ENCODE measurements at regions not wholly inside any gene's neighbourhood (a gene's known extent, or its start where the extent isn't known, plus 50 kb on each side); places are given as distances from the start of the nearest gene placed in this dataset.
A peak's percentile ranks its signal among the peaks of the same experiment; 100 is the strongest.

GRCh38 chr12:107374161-107374840 lies 281.0 kb upstream of the CRY1 start:
- POLR2A ChIA-PET (ENCODE audit: low non-redundant PET): no interaction called here
- no peaks in the 10 kb centered on the region for H3K27me3 ChIP-seq (replicated peaks; ENCODE audit: insufficient read depth, low read depth, low read length, poor library complexity)
- CTCF ChIA-PET: interaction anchor here (0.6 kb wide), 1 partner anchor 27 kb away, joined by 8 read pairs; no protein-coding TSS in a partner anchor
- TF ChIP-seq CTCF (conservative IDR thresholded peaks at IDR 0.05; ENCODE audit: low read depth, low read length) (no peak), EZH2 (IDR thresholded peaks at IDR 0.05; ENCODE audit: borderline replicate concordance, low read depth, low read length, poor library complexity, severe bottlenecking) (no peak)
- H3K36me3 ChIP-seq (ENCODE audit: insufficient read depth, low read length, poor library complexity, severe bottlenecking): no peaks in the 10 kb centered on the region
- H3K4me1 ChIP-seq (ENCODE audit: insufficient read depth, low read length, poor library complexity, severe bottlenecking): peaks cover 47% of the 10 kb centered on the region
- intact Hi-C loops (cut with micrococcal nuclease; ENCODE audit: unreplicated experiment): loop anchor here (5.0 kb wide), 1 partner anchor 52 kb away; no protein-coding TSS in a partner anchor
- no TSS peak for BruUV-seq (replicated peaks)
- no peaks in the 10 kb centered on the region for H3K9me3 ChIP-seq (ENCODE audit: low read depth, low read length, poor library complexity, severe bottlenecking)
- no peak overlapping the region for H3K4me3 ChIP-seq (ENCODE audit: low read depth, low read length, poor library complexity, severe bottlenecking)
- peak; percentile 41 for DNase-seq (ENCODE audit: low spot score)
- H3K27ac ChIP-seq (ENCODE audit: low read depth, low read length, poor library complexity, severe bottlenecking): peak overlapping the region; percentile 46

- DNase-seq (ENCODE audit: low spot score): no peak
- no peak overlapping the region for H3K4me3 ChIP-seq (ENCODE audit: low read depth, low read length, poor library complexity, severe bottlenecking)
- no TSS peak for BruUV-seq (replicated peaks)
- no peak overlapping the region for H3K27ac ChIP-seq (ENCODE audit: low read depth, low read length, poor library complexity, severe bottlenecking)
- no peaks in the 10 kb centered on the region for H3K36me3 ChIP-seq (ENCODE audit: insufficient read depth, low read length, poor library complexity, severe bottlenecking)
- ChIA-PET CTCF (no interaction called here), POLR2A (ENCODE audit: low non-redundant PET) (no interaction called here)
- H3K9me3 ChIP-seq (ENCODE audit: low read depth, low read length, poor library complexity, severe bottlenecking): no peaks in the 10 kb centered on the region
- TF ChIP-seq EZH2 (IDR thresholded peaks at IDR 0.05; ENCODE audit: borderline replicate concordance, low read depth, low read length, poor library complexity, severe bottlenecking) (no peak), CTCF (conservative IDR thresholded peaks at IDR 0.05; ENCODE audit: low read depth, low read length) (no peak)
- intact Hi-C loops (cut with micrococcal nuclease; ENCODE audit: unreplicated experiment): no loop called here
- peaks cover 53% of the 10 kb centered on the region for H3K4me1 ChIP-seq (ENCODE audit: insufficient read depth, low read length, poor library complexity, severe bottlenecking)
- H3K27me3 ChIP-seq (replicated peaks; ENCODE audit: insufficient read depth, low read depth, low read length, poor library complexity): no peaks in the 10 kb centered on the region
Observed at GRCh38 chr12:107375231-107375630, 281.9 kb upstream of the CRY1 start.

- H3K27ac ChIP-seq (ENCODE audit: low read depth, low read length, poor library complexity, severe bottlenecking): no peak overlapping the region
- no peaks in the 10 kb centered on the region for H3K36me3 ChIP-seq (ENCODE audit: insufficient read depth, low read length, poor library complexity, severe bottlenecking)
- no peak overlapping the region for H3K4me3 ChIP-seq (ENCODE audit: low read depth, low read length, poor library complexity, severe bottlenecking)
- H3K4me1 ChIP-seq (ENCODE audit: insufficient read depth, low read length, poor library complexity, severe bottlenecking): peaks cover 48% of the 10 kb centered on the region
- CTCF ChIA-PET: no interaction called here
- intact Hi-C loops (cut with micrococcal nuclease; ENCODE audit: unreplicated experiment): no loop called here
- TF ChIP-seq CTCF (conservative IDR thresholded peaks at IDR 0.05; ENCODE audit: low read depth, low read length) (no peak), EZH2 (IDR thresholded peaks at IDR 0.05; ENCODE audit: borderline replicate concordance, low read depth, low read length, poor library complexity, severe bottlenecking) (no peak)
- BruUV-seq (replicated peaks): no TSS peak
- no peaks in the 10 kb centered on the region for H3K27me3 ChIP-seq (replicated peaks; ENCODE audit: insufficient read depth, low read depth, low read length, poor library complexity)
- H3K9me3 ChIP-seq (ENCODE audit: low read depth, low read length, poor library complexity, severe bottlenecking): no peaks in the 10 kb centered on the region
- POLR2A ChIA-PET (ENCODE audit: low non-redundant PET): no interaction called here
- DNase-seq (ENCODE audit: low spot score): no peak
Observed at GRCh38 chr12:107377596-107378385, 284.4 kb upstream of the CRY1 start.
